ENCODE measurements at regions not wholly inside any gene's neighbourhood (a gene's known extent, or its start where the extent isn't known, plus 50 kb on each side); places are given as distances from the start of the nearest gene placed in this dataset.
"Not testable (repeated sequence)": the region's sequence is repeated elsewhere in the genome, so short reads cannot be mapped to it uniquely, and the experiment has no call there.

GRCh38 chr3:170814822-170815221 lies 55.2 kb downstream of the RPL22L1 start:
- no peak for DNase-seq (ENCODE audit: low read depth in 2 of 2)

GRCh38 chr3:170813266-170813665 lies 56.7 kb downstream of the RPL22L1 start:
- no peak for DNase-seq (ENCODE audit: low read depth in 2 of 2)

- peak; percentile 27 to 34 for DNase-seq (ENCODE audit: low read depth in 2 of 2)
Measured at GRCh38 chr3:170811928-170812591, 57.9 kb downstream of the RPL22L1 start.

DNA sequence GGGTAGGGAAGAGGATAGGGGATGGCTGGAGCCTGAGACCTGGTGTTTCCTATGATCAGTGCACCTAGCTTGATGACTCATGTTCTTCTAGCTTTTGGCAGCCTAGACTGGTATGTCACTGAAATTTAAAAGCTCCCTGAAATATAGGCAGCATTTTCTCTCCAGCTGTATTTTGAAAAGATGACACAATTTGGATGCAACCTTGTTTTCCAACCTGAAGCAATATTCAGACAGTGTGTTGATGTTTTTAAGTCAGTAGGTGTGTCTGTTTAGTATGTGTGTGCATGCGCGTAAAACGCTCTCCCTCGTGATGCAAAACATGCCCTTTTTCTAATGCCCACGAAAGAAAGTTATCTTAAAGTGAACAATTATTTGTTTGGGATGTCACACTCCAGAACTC lies 58.5 kb downstream of the RPL22L1 start:
- DNase-seq (ENCODE audit: low read depth in 2 of 2) = no peak

DNA sequence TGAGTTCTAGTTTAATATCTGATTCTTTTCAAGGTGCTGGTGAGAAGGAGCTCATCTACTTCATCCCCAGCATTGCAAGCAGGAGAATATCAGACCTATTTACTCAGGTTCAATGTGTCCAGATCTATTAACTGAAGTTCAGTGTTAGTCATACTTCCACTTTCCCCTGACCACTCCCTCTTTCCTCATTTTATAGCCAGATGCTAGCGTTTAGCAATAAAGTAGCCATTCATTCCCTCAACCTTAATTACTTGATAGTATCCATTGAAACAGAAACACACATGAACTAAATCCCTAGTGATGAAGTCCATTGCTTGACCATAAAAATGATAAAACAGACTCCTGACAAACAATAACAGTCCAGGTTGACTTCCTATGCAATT lies 60.0 kb downstream of the RPL22L1 start:
- DNase-seq (ENCODE audit: low read depth in 2 of 2) = no peak

DNA sequence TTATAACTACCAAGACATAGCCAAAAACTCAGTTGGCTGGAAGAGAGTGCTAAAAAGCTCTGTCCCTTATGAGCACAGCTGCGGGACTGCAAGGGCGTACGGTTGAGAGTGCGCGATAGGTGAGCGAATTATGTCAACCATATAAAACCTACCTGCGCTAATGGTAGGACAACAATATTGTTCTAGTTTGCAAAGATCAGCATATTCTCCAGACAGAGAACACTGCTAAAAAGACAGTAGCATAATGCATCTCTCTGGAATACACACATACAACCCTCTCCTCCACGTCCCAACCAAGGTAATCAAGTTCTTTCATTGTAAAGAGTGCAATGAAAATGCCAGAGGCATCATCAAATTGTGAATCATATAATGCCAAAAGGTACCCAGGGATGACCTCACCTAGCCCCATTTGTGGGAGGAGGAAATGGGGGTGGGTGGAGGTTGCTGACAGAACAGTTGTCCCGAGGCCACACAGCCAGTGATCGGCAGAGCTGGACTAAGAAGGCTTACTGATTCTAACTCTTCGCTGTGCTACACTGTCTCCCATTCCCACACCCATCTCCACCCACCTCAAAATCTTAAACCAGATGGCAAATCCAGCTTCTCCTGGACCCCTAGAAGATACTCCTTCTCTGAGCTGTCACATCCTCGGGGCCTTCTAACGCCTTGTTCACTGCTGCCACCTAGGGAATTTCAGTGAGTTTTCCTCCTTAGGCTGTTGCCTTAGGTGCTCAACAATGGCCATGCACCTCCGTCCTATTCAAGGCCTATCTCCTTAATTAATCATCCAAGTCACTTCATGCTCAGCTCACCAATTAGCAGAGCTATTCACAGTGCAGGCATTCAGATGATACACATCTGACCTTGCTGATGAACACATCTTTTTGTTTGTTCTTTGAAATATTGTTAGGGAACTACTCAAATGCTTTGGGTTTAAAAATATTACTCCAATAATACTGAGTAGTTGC lies 60.7 kb downstream of the RPL22L1 start:
- no peak for DNase-seq (ENCODE audit: low read depth in 2 of 2)

- DNase-seq (ENCODE audit: low read depth in 2 of 2) = no peak
Measured at GRCh38 chr3:170808041-170808440, 62.0 kb downstream of the RPL22L1 start.

DNA sequence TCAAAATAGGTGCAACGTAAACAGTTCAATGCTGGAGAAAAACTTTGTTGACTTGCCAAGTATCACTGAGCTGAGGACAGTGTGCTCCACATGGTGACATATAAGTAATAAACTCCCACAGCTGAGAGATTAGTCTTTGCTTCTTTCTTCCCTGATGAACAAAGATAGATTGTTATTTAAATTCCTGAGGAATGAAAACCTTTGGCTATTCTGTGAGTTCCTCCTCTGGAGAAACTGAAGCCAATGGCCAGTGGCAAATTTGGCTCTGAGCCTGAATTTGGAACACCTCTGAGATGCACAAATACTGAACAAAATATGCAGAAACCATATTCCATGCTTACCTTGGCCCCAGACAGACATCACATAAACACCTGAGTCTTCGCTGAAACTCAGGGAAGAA lies 63.3 kb downstream of the RPL22L1 start:
- DNase-seq (ENCODE audit: low read depth in 2 of 2) = no peak

DNA sequence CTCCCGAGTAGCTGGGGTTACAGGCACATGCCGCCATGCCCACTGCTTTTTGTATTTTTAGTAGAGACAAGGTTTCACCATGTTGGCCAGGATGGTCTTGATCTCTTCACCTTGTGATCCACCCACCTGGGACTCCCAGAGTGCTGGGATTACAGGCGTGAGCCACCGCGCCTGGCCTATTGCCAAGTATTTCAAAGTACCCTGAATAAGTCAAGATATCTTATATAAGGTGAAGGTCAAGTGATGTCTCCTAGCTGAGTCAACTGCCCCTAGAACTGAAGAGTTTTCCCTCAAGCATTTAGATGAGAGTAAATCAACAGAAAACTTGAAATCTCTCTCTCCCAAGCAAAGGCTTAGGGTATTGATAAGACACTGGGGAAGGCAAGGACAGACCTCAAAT lies 63.9 kb downstream of the RPL22L1 start:
- no peak for DNase-seq (ENCODE audit: low read depth in 2 of 2)

DNA sequence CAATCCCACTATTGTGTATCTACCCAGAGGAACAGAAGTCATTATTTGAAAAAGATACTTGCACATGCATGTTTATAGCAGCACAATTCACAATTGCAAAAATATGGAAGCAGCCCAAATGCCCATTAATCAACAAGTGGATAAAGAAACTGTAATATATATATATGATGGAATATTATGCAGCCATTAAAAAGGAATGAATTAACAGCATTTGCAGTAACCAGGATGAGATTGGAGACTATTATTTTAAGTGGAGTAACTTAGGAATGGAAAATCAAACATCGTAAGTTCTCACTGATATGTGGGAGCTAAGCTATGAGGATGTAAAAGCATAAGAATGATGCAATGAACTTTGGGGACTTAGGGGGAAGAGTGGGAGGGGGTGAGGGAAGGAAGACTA lies 64.7 kb downstream of the RPL22L1 start:
- DNase-seq (ENCODE audit: low read depth in 2 of 2) = not testable (repeated sequence)

- not testable (repeated sequence) for DNase-seq (ENCODE audit: low read depth in 2 of 2)
Measured at GRCh38 chr3:170804634-170805033, 65.4 kb downstream of the RPL22L1 start.

GRCh38 chr3:170804078-170804477 lies 65.9 kb downstream of the RPL22L1 start:
- no peak for DNase-seq (ENCODE audit: low read depth in 2 of 2)

DNA sequence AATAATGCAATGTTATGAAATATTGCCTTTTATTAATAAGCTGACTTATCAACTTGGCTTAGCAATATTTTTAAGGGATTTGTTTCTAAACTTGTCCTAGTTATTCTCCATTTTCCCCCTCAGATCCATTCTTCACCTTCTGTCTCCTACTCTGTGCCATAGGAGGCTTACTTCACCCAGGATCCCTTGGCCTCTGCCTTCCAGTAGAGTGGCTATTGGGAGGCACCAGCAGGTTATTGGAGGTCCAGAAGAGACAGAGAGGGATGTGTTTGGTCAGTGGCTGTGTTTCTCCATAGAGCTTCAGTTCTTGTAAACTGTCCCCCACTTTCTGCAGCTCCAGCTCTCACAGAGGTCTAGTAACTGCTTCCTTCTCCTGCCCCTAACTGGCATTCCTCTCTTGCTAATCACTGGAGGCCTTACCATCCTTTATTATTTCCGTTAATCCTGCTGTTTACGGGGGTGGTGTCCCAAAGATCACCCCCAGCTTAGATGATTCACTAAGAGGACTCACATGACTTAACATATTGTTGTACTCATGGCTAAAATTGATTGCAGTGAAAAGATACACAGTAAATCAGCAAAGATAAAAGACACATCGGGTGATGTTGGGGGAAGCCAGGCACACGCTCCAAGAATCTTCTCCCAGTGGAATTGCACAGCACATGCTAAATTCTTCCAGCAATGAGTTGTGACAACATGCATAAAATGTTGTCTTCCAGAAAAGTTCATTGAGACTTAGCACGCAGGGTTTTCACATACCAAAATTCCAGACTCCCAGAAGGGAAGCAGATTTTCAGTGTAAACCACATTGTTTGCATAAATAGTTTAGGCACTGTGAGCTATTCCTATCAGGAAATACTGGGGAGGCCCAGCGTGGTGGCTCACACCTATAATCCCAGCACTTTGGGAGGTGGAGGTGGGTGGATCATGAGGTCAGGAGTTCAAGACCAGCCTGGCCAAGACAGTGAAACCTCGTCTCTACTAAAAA lies 67.5 kb downstream of the RPL22L1 start:
- no peak for DNase-seq (ENCODE audit: low read depth in 2 of 2)

- DNase-seq (ENCODE audit: low read depth in 2 of 2) = no peak
Measured at GRCh38 chr3:170801597-170801996, 68.4 kb downstream of the RPL22L1 start.

DNA sequence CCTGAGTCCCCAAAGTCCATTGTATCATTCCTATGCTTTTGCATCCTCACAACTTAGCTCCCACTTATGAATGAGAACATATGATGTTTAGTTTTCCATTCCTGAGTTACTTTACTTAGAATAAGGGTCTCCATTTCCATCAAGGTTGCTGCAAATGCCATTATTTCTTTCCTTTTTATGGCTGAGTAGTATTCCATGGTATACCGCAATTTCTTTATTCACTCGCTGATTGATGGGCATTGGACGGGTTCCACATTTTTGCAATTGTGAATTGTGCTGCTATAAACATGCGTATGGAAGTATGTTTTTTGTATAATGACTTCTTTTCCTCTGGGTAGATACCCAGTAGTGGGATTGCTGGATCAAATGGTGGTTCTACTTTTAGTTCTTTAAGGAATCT lies 69.7 kb downstream of the RPL22L1 start:
- DNase-seq (ENCODE audit: low read depth in 2 of 2) = not testable (repeated sequence)

DNA sequence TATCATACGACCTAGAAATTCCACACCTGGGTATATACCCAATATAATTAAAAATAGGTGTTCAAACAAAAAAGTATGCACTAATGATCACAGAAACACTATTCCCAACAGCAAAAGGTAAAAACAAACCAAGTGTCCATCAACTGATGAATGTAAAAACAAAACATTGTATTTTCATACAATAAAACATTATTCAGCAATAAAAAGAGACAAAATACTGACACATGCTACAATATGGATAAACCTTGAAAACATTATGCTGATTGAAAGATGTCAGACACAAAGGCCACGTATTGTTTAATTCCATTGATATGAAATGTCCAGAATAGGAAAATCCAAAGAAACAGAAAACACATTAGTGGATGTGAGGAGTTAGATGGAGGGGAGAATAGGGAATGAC lies 71.0 kb downstream of the RPL22L1 start:
- DNase-seq (ENCODE audit: low read depth in 2 of 2) = no peak

- no peak for DNase-seq (ENCODE audit: low read depth in 2 of 2)
Measured at GRCh38 chr3:170797685-170798084, 72.3 kb downstream of the RPL22L1 start.

DNA sequence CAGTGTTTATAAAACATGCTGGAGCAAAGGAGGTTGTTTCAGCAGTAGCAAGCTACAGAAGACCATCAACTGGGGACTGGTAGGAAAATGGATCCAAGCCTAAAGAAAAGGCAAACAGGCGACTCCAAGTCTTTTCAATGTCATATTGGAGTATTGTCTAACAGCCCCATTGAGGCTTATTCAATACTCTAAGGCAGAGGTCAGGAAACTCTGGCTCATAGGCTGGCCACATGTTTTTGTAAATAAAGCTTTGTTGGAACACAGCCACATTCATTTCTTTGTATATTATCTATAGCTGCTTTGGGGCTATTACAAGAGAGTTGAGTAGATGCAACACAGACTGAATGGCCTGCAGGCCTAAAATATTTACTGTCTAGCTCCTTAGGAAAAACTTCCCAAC lies 77.5 kb downstream of the RPL22L1 start:
- no peak for DNase-seq (ENCODE audit: low read depth in 2 of 2)

- DNase-seq (ENCODE audit: low read depth in 2 of 2) = no peak
Measured at GRCh38 chr3:170790647-170791046, 79.3 kb downstream of the RPL22L1 start.

DNA sequence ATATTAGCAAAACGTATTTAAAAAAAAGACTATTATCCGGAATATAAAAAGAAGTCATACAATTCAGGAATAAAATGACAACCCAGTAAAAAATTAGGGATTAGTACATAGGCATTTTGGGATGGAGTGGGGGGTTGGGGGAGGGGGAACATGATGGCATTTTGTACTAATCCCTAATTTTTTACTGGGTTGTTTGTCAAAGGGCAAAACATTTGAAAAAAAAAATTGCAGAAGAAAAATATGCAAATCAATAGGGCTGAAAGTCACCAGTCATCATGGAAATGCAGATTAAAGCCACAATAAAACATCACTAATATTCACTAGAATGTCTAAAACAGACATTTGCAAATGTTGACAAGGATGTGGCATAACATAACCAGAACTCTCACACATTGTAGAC lies 82.5 kb downstream of the RPL22L1 start:
- no peak for DNase-seq (ENCODE audit: low read depth in 2 of 2)

DNA sequence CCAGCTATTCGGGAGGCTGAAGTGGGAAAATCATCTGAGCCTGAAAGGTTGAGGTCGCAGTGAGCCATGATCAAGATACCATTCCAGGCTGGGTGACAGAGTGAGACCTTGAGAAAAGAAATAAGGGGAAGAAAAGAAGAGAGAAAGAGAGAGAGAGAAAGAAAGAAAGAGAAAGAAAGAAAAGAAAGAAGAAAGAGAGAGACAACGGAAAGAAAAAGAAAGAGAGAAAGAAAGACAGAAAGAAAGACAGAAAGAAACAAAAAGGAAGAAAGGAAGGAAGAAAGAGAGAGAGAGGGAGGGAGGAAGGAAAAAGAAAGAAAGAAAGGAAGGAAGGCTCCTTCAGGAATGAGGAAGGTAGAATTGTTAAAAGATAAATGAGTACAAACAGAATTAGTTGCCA lies 84.5 kb downstream of the RPL22L1 start:
- DNase-seq (ENCODE audit: low read depth in 2 of 2) = no peak

DNA sequence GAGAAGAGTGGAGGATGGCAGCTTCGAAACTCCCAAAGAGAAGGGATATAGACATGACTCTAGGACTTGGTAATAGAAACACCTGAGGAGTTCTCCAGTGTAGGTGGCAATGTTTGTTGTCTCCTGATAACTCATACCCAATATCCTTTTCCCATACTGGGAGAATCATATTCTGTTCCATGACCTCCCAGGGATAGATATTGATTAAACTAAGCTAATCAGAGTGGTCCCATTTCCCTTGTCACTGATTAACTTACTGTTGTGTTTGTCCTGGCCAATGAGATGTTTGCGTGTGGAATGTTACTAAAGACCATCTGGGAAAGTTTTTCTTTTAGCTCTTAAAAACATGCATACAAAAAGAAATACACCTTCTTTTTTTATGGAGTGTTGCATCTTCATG lies 85.6 kb downstream of the RPL22L1 start:
- DNase-seq (ENCODE audit: low read depth in 2 of 2) = no peak
